A673 (cell line): ENCODE measurements at regions not wholly inside any gene's neighbourhood (a gene's known extent, or its start where the extent isn't known, plus 50 kb on each side); places are given as distances from the start of the nearest gene placed in this dataset.

Experiments used
- BruUV-seq: library from RNA; stranded (reverse); fragments of 400-500 nt; replicated peaks from 2 replicates; lab custom pipeline; 2021; lab: Mats Ljungman, UMichigan
- CTCF ChIA-PET: fragments of 300-600 bp; sonication (Branson Sonifier 250); formaldehyde crosslinking; loops from one replicate; lab custom pipeline; 2022; ENCODE audit warnings: antibody characterized with exemption; lab: Charles Lee
- POLR2A ChIA-PET: fragments of 300-600 bp; sonication (Branson Sonifier 250); formaldehyde crosslinking; loops from one replicate; lab custom pipeline; 2022; ENCODE audit warnings: antibody characterized with exemption; ENCODE audit not compliant: low non-redundant PET; lab: Charles Lee
- DNase-seq: peaks from one replicate; pipeline ENCODE4 v3.0.0-alpha.2; 2015; ENCODE audit warnings: low spot score
- H3K27ac ChIP-seq: fragments of 200-600 bp; sonication (generic); 2 replicates; pipeline ENCODE4 v1.5.1; 2016; ENCODE audit warnings: mixed run types, low read depth, mild to moderate bottlenecking, mixed read lengths, antibody characterized with exemption, low read length; ENCODE audit not compliant: poor library complexity, severe bottlenecking
- H3K27me3 ChIP-seq: fragments of 200-600 bp; sonication (generic); replicated peaks from 2 replicates; pipeline ENCODE4 v1.6.1; 2017; ENCODE audit warnings: mixed run types, low read depth, mild to moderate bottlenecking, mixed read lengths, antibody characterized with exemption, low read length; ENCODE audit not compliant: insufficient read depth, poor library complexity
- H3K36me3 ChIP-seq: fragments of 200-600 bp; sonication (generic); 2 replicates; pipeline ENCODE4 v1.6.1; 2016; ENCODE audit warnings: mixed run types, mild to moderate bottlenecking, mixed read lengths, antibody characterized with exemption, low read length; ENCODE audit not compliant: insufficient read depth, poor library complexity, severe bottlenecking
- H3K4me1 ChIP-seq: fragments of 200-600 bp; sonication (generic); 2 replicates; pipeline ENCODE4 v1.6.1; 2017; ENCODE audit warnings: mixed run types, mild to moderate bottlenecking, mixed read lengths, antibody characterized with exemption, low read length; ENCODE audit not compliant: insufficient read depth, poor library complexity, severe bottlenecking
- H3K4me3 ChIP-seq: fragments of 200-600 bp; sonication (generic); 2 replicates; pipeline ENCODE4 v1.5.1; 2016; ENCODE audit warnings: low read depth, mixed run types, mild to moderate bottlenecking, mixed read lengths, low read length; ENCODE audit not compliant: poor library complexity, severe bottlenecking
- H3K9me3 ChIP-seq: fragments of 200-600 bp; sonication (generic); 2 replicates; pipeline ENCODE4 v1.6.1; 2016; ENCODE audit warnings: mixed run types, low read depth, mild to moderate bottlenecking, mixed read lengths, antibody characterized with exemption, low read length; ENCODE audit not compliant: poor library complexity, severe bottlenecking
- CTCF ChIP-seq: fragments of 300-800, 200-600 bp; sonication (generic); conservative IDR thresholded peaks from 2 replicates; pipeline ENCODE4 v1.5.1; 2017; ENCODE audit warnings: low read depth, mild to moderate bottlenecking, antibody characterized with exemption, low read length, moderate library complexity, mixed read lengths
- EZH2 ChIP-seq: fragments of 200-600 bp; sonication (generic); IDR thresholded peaks from 2 replicates; pipeline ENCODE4 v1.6.1; 2017; ENCODE audit warnings: borderline replicate concordance, low read depth, mild to moderate bottlenecking, mixed read lengths, antibody characterized with exemption, low read length; ENCODE audit not compliant: poor library complexity, severe bottlenecking
- intact Hi-C: fragments of 100-400 bp; cut with micrococcal nuclease; formaldehyde crosslinking; loops from one replicate; pipeline ENCODE4 v1.10.0; 2022; ENCODE audit not compliant: unreplicated experiment

GRCh38 chr13:71015516-71015915 lies 851.5 kb downstream of the DACH1 start:
- H3K36me3 ChIP-seq = no peaks in the 10 kb centered on the region
- H3K27me3 ChIP-seq = no peaks in the 10 kb centered on the region
- H3K4me1 ChIP-seq = no peaks in the 10 kb centered on the region
- no peak for DNase-seq
- TF ChIP-seq EZH2 = no peak
- TF ChIP-seq CTCF = no peak
- ChIA-PET CTCF (no interaction called here), POLR2A (no interaction called here)
- no peaks in the 10 kb centered on the region for H3K9me3 ChIP-seq
- intact Hi-C loops = no loop called here
- BruUV-seq = no TSS peak
- no peak overlapping the region for H3K27ac ChIP-seq
- no peak overlapping the region for H3K4me3 ChIP-seq

GRCh38 chr13:71015021-71015420 lies 852.0 kb downstream of the DACH1 start:
- CTCF ChIA-PET = no interaction called here
- TF ChIP-seq CTCF (no peak), EZH2 (no peak)
- Histone ChIP-seq H3K27ac (no peak overlapping the region), H3K4me1 (no peaks in the 10 kb centered on the region), H3K36me3 (no peaks in the 10 kb centered on the region), H3K27me3 (no peaks in the 10 kb centered on the region), H3K4me3 (no peak overlapping the region), H3K9me3 (no peaks in the 10 kb centered on the region)
- intact Hi-C loops = no loop called here
- no TSS peak for BruUV-seq
- DNase-seq = no peak
- POLR2A ChIA-PET = no interaction called here

DNA sequence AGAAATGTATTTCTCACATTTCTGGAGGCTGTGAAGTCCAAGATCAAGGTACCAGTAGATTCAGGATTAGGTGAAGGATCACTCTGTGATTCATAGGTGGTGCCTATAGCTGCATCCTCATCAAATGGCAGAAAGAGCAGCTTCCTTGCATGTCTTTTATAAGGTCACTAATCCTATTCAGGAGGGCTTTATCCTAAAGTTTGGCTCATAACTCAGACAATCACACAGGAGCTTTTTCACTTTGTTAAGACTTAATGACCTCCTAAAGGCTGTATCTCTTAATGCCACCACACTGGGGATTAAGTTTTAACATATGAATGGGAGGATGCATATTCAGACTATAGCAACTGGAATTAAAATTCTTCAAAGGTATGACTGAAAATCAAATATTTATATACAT lies 861.1 kb downstream of the DACH1 start:
- intact Hi-C loops = no loop called here
- POLR2A ChIA-PET = no interaction called here

More for the DNA sequence above, 861.1 kb downstream of the DACH1 start:
- CTCF ChIA-PET = no interaction called here
- DNase-seq = no peak
- H3K27me3 ChIP-seq = no peaks in the 10 kb centered on the region
- no TSS peak for BruUV-seq
- no peaks in the 10 kb centered on the region for H3K4me1 ChIP-seq
- TF ChIP-seq CTCF (no peak), EZH2 (no peak)
- no peak overlapping the region for H3K27ac ChIP-seq
- no peaks in the 10 kb centered on the region for H3K36me3 ChIP-seq
- no peak overlapping the region for H3K4me3 ChIP-seq
- H3K9me3 ChIP-seq = no peaks in the 10 kb centered on the region
